PFSK-1 (cell line): ENCODE measurements at regions not wholly inside any gene's neighbourhood (a gene's known extent, or its start where the extent isn't known, plus 50 kb on each side); places are given as distances from the start of the nearest gene placed in this dataset.

Experiments
- FOXP2 ChIP-seq: optimal IDR thresholded peaks from 2 replicates; pipeline ENCODE3; 2011; ENCODE audit warnings: borderline replicate concordance, control low read depth, inconsistent platforms; ENCODE audit not compliant: insufficient read depth; ENCODE audit errors: extremely low read length, extremely low read depth
- POLR2AphosphoS5 ChIP-seq: IDR thresholded peaks from 2 replicates; pipeline ENCODE4 v1.6.1; 2012; ENCODE audit warnings: low read depth, mild to moderate bottlenecking, control low read depth, low read length, moderate library complexity
- REST ChIP-seq, 2 experiments: IDR thresholded peaks; 2 replicates each; pipeline versions ENCODE4 v1.6.1 to v1.8.0; 2011 to 2012; ENCODE audit warnings: low read depth in 2 of 2, low read length in 2 of 2, control low read depth in 1 of 2, inconsistent platforms in 1 of 2, mild to moderate bottlenecking in 1 of 2, moderate library complexity in 1 of 2; ENCODE audit not compliant: insufficient read depth in 1 of 2
- SIN3A ChIP-seq: IDR thresholded peaks from 2 replicates; pipeline ENCODE4 v1.6.1; 2012; ENCODE audit warnings: mild to moderate bottlenecking, low read length, moderate library complexity, borderline replicate concordance; ENCODE audit not compliant: insufficient read depth
- TAF1 ChIP-seq: IDR thresholded peaks from 2 replicates; pipeline ENCODE4 v1.6.1; 2012; ENCODE audit warnings: low read length, control low read depth, borderline replicate concordance; ENCODE audit not compliant: insufficient read depth

GRCh38 chr1:201653233-201653632, 114.3 kb downstream of the NAV1 start:
- TF ChIP-seq REST (IDR thresholded peaks at IDR 0.05; ENCODE audit: insufficient read depth in 1 of 2, low read depth in 2 of 2, low read length in 2 of 2) = no peak
- TF ChIP-seq TAF1 = no peak
- no peak for TF ChIP-seq POLR2AphosphoS5
- no peak for TF ChIP-seq SIN3A
- no peak for TF ChIP-seq FOXP2
